DMS53 treated with DMSO at 0.1 percent for 48 hours (cell line): ENCODE measurements at regions not wholly inside any gene's neighbourhood (a gene's known extent, or its start where the extent isn't known, plus 50 kb on each side); places are given as distances from the start of the nearest gene placed in this dataset.
A peak's percentile ranks its signal among the peaks of the same experiment; 100 is the strongest.

Experiments used
- DNase-seq: peaks from one replicate; lab custom pipeline; 2025; ENCODE audit not compliant: unreplicated experiment; lab: John Stamatoyannopoulos, UW

GRCh38 chr4:130568746-130569145 lies 1472.8 kb downstream of the C4orf33 start:
- no peak for DNase-seq

GRCh38 chr4:130573742-130574141 lies 1477.8 kb downstream of the C4orf33 start:
- no peak for DNase-seq

- no peak for DNase-seq
These were observed 1478.3 kb downstream of the C4orf33 start for GRCh38 chr4:130574215-130574614.

- no peak for DNase-seq
These were observed 1480.3 kb downstream of the C4orf33 start for GRCh38 chr4:130576218-130576617.

- DNase-seq = no peak
These were observed 1495.1 kb downstream of the C4orf33 start for GRCh38 chr4:130591091-130591490.

- no peak for DNase-seq
These were observed 1504.8 kb downstream of the C4orf33 start for GRCh38 chr4:130600706-130601105.

- no peak for DNase-seq
These were observed 1507.1 kb downstream of the C4orf33 start for GRCh38 chr4:130603043-130603442.

- no peak for DNase-seq
These were observed 1512.2 kb downstream of the C4orf33 start for GRCh38 chr4:130608121-130608520.

GRCh38 chr4:130628531-130628930 lies 1532.6 kb downstream of the C4orf33 start:
- DNase-seq = no peak

GRCh38 chr4:130632731-130633604 lies 1537.0 kb downstream of the C4orf33 start:
- no peak for DNase-seq

DNA sequence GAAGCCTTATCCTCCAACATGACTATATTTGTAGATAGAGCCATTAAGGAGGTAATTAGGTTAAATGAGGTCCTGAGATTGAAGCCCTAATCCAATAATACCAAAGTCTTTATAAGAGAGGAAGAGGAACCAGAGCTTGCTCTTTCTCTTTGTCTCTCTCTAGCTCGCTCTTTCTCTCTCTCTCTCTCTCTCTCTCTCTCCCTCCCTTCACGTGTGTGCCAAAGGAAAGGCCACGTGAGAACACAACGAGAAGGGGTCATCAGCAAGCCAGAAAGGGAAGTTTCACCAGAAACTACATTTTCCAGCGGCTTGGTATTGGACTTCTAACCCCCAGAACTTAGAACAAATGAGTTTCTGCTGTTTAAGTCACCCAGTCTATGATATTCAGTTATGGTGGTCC lies 1540.5 kb downstream of the C4orf33 start:
- no peak for DNase-seq

DNA sequence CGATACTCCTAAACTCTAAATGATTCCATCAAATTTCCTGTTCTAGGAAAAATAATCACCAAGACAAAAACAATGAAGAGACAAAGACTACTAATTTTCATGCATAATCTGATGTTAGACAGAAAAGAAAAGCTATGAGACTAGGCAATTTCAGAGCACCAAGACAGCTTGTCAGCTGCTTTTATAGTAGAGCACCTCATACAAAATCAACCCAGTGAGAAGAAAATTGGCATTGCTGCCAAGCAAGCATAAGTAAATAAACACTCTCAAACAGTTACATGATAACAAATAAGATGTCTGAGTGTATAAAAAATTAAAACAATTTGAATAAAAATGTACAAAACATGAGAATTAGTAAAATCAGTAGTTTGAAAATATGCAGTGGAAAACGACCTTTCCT lies 1544.6 kb downstream of the C4orf33 start:
- DNase-seq = no peak

- DNase-seq = no peak
These were observed 1550.9 kb downstream of the C4orf33 start for GRCh38 chr4:130646886-130647285.

DNA sequence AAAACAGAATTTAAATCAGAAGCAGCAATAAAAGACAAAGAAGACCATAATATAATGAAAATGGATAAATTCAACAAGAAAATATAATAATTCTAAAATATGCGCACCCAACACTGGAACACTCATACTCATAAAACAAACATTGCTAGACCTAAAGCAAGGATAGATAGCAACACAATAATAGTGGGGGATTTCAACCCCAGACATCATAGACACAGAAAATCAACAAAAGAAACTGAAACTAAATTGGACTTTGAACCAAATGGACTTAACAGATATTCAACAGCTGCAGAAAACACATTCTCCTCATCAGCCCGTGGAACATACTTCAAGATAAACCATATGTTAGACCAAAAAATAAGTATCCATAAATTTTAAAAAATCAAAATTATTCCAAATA lies 1552.6 kb downstream of the C4orf33 start:
- DNase-seq = peak; percentile 4

GRCh38 chr4:130653842-130654241 lies 1557.9 kb downstream of the C4orf33 start:
- no peak for DNase-seq

DNA sequence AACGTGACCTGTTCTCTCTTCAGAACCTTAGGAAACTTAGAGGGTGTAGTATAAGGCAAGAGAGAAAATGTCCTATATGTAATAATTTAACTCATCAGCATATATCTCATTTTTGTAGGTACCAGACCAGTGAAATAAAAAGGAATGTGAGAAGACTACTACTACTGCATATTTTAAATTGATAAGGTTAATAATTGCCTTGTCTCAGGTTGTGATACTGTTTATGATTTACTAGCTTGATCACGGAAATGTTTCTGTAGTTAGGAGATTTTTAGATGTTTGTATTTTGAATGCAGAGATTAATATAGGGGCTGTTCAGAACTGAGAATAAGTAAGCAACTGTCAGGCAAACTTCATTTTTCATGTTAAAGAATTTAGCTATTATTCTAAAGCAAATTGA lies 1563.4 kb downstream of the C4orf33 start:
- no peak for DNase-seq

DNA sequence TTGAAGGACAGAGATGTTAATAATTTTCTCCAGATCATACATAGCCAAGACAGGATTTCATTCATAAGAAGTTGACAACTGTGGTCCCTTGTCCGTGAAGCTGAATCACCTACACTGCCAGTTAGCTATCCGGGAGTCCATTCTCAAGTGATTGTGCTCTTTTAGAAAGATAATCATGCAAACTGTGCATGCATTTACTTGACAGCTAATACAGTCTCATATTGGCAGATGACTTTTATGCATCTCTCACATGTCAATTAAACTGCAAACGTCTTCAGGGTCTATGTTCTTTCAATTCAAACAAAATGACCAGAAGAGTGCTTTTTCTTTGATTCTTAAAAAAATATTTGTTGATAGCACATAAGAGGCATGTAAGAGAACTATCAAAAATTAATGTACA lies 1572.9 kb downstream of the C4orf33 start:
- DNase-seq = no peak

DNA sequence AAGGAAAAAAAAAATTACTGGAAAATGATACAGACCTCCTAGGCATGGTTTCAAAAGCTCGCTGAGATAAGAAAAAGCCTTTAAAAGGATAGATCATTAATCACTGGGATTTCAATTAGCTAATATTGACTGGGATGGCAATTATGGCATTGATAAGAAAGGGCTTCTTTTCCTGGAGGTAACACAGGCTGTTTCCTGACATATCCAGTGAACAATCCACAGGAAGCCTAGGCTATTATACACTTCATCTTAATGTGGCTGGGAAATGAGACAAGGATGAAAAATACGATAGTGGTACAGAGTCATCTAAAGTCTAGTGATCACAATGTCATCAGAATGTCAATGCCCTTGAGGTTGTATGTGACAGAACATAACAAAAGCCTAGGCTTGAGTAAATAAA lies 1579.3 kb downstream of the C4orf33 start:
- no peak for DNase-seq

- DNase-seq = no peak
These were observed 1593.2 kb downstream of the C4orf33 start for GRCh38 chr4:130689181-130689580.

GRCh38 chr4:130698251-130698650 lies 1602.3 kb downstream of the C4orf33 start:
- no peak for DNase-seq

- no peak for DNase-seq
These were observed 1603.1 kb downstream of the C4orf33 start for GRCh38 chr4:130699004-130699403.

DNA sequence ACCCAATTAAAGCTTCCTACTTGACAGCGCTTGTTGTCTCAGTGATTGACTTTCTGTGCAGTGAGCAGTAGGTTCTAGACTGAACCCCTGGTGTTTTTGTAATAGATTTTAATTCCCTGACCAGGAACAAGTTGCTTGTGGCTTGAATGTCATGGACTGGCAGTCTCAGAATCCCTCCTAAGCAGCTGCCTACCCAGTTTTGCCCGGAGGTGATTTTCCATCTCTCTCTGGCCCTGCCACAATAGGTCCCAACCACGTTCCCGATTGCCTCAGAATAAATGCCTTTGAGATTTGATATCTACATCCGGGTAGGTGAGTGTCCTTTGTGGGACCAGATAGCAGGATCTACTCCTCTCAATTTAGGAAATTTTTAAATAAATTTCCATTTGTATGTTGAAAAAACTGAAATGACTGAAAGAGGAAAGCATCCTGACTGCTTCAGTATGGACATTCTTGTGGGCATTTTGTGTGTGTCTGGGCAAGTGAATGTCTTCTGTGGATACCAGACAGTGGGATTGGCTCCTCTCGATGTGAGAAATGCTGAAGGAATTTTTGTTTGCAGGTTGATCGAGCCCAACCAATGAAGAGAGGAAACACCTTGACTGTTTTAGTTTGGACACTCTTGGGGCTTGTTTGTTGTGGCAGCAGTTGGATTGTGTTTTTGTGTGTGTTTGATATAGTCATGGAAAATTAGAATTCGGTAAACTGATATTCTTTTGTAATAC lies 1607.4 kb downstream of the C4orf33 start:
- no peak for DNase-seq
